Stimulated activated CD4-positive, alpha-beta T cell treated with anti-CD3 and anti-CD28 coated beads, Interleukin-1b, Interleukin-23, amount 100 ng/mL, for 24 hours (primary cell): ENCODE measurements at regions not wholly inside any gene's neighbourhood (a gene's known extent, or its start where the extent isn't known, plus 50 kb on each side); places are given as distances from the start of the nearest gene placed in this dataset.

Experiments used
- DNase-seq, 4 experiments: peaks; one replicate each; pipeline ENCODE4 v3.0.0-alpha.2; 2020; ENCODE audit warnings: low read depth in 4 of 4, low spot score in 1 of 4

- DNase-seq: no peak
Observed at GRCh38 chr15:79656151-79657000, 224.2 kb downstream of the MINAR1 start.

DNA sequence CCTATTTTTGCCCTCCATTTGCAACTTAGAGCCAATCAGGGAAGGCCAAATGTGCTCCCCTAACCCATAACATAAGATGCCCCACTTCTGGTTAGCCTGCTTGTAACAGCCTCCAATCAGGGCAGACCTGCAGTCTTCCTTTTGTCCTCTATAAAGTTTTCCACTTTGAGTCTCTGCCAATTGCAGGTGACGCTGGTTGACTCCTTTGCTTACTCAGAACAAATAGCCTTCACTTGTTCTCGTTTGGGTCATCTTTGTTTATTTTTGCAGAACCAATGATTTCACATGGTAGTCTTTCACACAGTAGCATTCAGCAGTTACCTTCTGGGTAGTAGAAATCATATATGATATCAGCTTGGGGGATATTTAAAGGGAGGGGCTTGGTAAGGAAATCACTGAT is 225.6 kb downstream of the MINAR1 start:
- DNase-seq: no peak

- DNase-seq: no peak
Observed at GRCh38 chr15:79659691-79660090, 227.6 kb downstream of the MINAR1 start.

DNA sequence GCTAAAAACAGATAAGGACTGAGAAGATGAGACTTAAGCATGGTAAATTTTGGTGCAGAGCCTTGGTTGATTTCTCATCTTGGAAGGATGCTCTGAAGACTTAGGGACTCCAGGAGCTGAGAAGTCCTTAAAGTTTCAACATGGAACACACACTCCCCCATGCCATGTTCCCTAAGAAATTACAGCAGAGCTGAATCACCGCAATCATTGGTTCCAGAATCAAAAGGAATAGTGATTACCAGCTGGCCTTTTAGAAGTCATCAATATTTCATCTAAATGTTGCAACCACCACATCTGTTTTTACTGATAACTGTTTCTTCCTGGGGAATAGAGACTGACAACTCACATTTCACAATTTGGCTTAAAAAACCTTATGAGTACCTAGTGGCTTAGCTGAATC is 229.3 kb downstream of the MINAR1 start:
- no peak for DNase-seq

DNA sequence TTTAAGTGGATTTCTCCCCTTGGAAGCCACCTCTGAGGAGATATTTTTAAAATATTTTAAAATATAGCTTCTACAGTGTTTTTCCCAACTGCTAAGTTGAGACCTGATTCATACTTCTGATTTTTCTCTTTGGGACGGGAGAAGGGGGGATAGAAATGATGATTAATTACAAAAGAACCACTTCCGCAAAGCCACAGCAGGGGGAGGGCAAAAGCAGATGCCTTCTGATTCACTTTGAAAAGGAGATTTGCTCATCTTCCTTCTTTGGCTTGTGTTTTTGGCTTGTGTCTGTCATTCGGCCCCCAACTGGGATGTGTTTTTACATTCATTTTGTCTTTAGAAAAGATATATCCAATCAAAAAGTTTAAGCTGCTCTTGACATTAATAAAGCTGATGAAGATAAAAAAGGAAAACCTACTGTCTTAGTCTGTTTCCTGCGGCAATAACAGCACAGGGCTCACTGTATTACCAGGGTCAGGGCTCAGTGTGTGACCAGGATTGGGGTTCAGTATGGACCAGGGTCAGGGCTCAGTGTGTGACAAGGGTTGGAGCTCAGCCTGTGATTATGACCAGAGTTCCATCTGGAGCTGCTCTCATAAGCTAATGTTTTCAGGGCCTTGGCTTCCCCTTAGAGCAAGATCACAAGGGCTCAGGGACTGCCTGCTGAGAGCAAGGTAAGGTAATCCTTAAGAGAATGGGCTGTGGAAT is 223.2 kb downstream of the MTHFS start:
- DNase-seq: no peak

DNA sequence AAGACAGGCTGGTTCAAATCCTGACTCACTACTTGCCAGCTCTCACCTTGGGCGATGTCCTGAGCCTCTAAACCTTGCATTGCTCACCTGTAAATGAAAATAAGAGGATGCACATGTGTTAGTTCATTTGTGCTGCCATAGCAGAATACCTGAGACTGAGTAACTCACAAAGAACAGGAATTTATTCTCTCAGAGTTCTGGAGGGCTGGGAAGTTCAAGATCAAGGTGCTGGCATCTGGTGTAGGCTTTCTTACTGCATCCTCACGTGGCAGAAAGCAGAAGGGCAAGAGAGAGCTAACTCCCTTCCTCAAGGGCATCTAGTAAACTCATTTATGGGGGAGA is 222.7 kb downstream of the MTHFS start:
- DNase-seq: no peak

DNA sequence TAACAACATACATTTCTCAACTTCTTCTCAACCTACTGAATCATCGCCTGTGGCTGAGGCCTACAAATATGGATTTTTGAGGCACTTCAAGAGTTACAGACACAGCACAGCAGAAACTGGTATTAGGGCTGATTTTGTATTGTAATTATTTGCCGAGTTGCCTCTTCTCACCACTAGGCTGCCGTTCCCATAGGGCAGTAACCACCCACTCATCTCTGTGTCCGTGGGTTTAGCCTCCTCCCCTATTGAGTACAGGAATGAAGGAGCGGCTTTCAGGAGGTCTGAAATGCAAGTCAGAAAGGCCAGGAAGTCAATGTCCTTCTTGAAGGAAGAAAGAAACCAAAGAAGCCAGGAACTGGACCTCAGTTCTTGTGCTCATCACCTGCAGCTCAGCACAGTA is 220.8 kb downstream of the MTHFS start:
- DNase-seq: no peak

GRCh38 chr15:79676621-79677020 is 220.2 kb downstream of the MTHFS start:
- no peak for DNase-seq

DNA sequence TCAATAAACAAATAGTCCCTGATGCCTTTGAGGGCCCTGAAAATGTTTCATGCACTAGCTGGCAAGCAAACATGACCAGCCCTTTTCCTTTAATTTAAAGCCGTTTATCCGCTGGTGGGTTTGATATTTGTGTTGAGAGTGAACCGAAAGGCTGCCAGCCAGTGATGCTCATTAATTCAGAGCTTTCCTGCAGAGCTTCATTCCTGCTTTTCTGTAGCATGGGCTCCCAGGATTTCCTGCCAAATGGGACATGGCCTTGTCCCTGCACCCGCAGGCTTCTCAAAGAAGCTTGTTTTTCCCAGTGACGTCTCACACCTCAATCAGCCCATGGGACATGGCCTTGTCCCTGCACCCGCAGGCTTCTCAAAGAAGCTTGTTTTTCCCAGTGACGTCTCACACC is 219.6 kb downstream of the MTHFS start:
- no peak for DNase-seq

- DNase-seq: no peak
Observed at GRCh38 chr15:79678032-79678701, 218.6 kb downstream of the MTHFS start.

DNA sequence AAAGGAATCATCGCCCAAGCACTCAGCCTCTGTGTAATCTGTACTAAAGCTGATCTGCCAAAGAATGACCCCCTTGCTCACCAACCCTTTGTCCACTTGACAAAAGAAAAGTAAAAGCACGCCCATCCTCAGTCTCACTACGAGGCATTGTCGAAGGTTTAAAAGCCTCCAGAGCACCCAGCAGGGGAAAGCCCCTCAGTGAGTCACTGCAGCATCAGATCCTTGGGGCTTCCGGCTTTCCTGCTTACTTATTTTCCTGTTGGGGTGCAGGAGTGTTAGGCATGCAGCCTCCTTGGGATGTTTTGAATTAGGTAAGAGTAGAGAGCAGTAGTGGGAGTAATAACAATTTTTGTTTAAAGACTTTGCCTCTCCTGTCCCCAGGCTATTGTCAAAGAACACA is 216.1 kb downstream of the MTHFS start:
- DNase-seq: no peak

DNA sequence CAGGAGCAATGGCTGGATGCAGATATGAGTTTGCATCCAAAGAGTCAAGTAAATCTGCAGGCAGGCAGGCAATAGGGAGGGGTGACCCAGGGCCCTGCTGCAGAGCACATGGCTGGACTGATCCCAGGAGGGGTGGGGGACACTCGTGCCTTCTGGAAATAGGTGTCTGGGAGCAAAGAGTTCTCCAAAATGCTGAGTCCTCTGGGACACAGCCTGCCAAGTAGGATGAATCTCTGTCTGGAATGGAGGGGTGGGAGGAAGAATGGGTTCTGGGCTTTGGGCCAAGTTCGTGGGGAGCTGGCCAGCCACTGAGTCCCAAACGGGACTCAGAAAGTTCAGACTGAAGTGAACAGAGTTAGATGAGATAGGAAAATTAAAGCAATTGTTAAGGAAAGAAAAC is 214.5 kb downstream of the MTHFS start:
- DNase-seq: no peak

DNA sequence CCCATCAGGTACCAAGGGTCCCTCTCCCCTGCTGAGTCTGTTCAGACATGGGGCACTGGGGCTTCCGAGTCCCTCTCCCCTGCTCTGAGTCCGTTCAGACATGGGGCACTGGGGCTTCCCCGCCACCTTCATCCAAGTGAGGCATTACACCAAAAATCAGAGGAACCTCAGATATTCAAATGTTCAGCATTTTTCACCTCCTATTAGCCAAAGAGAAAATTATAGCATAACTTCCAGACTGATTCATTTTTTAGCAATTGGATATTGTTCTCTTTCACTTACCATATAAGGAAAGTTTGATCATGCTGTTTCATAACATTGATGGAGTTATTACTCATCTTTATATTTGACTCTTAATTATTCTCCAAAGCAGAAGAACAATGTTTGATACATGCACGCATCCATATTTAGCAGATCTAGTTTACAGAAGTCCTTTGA is 213.9 kb downstream of the MTHFS start:
- no peak for DNase-seq

- no peak for DNase-seq
Observed at GRCh38 chr15:79689030-79689429, 207.8 kb downstream of the MTHFS start.

- no peak for DNase-seq
Observed at GRCh38 chr15:79700951-79701480, 195.8 kb downstream of the MTHFS start.

GRCh38 chr15:79702621-79703020 is 194.2 kb downstream of the MTHFS start:
- no peak for DNase-seq

DNA sequence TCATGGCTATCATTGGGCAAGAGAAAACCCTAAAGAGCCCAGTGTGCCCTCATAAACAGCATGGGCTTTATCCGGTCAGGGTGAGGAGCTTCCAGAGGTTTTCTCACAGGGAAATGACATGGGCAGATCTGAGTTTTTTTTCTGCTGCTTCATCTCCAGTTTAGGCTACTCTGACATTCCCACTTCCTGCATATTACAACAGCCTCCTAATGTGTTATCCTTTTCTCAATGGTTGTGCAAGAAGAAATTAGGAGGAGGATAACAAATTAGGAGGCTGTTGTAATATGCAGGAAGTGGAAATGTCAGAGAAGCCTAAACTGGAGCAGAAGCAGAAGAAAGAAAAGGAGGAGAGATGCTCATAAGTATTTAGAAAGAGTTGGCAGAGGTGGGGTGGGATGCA is 175.6 kb downstream of the MTHFS start:
- DNase-seq: no peak

DNA sequence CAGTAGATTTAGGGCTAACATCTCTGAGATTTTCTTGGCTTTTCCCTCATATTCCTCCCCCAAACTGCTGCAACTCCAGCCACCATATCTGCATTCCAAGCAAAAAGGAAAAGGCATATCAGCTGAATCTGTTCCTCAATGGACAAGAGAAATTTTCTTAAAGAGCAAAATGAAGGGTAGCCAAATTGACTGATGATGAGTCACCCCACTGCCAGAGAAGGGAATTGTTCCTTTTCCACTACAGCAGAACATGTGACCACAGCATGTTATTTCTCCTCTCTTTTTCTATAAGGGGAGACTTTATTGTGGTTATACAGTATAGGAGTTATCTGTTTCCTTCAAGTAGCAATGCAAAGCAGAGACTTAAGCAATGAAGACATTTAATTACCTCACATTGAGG is 172.5 kb downstream of the MTHFS start:
- no peak for DNase-seq

- DNase-seq: no peak
Observed at GRCh38 chr15:79724804-79725203, 172.0 kb downstream of the MTHFS start.

DNA sequence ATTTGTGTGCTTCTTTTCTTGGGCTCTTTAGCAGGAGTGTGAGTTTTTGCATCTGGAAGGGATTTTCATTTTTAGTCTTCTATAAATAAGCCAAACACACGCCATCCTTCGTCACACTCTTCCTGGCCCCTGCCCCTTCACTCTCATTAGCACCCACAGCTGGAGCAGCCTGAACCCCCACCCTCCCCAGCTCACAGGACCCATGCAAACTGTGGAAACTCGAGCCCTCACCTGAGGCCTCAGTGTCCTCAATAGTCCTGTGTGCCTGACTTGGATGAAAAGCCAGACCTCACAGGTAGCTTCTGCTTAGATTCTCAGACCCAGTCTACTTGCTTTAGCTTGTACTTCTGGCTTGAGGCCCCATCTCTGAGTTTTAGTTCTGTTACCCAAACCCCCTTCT is 167.9 kb downstream of the MTHFS start:
- no peak for DNase-seq

DNA sequence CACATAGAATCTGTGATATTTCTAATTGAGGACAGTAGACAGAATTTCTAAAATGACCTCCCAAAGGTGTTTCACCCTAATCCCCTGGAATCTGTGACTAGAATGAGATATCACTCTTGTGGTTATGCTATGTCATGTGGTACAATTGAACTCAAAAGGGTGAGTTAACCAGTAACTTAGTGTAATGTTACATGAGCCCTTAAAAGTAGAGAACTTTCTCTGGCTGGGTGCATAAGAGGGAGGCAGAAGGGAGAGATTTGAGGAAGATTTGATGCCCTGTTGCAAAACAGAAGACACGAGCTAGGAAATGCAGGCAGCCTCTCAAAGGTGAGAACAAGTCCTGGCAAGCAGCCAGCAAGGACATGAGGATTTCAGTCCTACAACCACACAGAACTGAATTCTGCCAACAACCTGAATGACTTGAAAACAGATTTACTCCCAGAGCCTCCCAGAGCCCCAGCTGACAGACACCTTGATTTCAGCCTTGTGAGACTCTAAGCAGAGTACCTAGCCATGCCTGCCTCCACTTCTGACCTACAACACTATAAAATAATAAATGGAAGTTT is 160.3 kb downstream of the MTHFS start:
- no peak for DNase-seq

DNA sequence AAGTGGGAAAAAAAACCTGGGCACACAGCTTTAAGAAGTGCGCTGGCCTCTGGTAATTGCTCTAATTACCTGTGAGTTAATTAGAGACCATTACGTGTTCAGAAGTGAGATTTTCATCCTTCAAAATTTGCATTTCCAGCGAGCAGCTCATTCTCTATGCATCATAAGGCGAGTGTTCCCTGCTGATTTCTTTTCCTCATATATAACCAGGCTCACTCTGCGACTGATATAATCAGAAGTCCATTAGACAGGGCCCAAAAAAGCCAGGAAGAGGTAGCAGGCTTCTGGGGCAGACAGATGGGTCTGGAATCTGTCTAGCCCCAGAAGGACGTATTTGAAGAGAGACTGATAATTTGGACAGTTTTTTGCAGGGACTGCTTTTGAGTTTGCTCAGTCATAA is 158.7 kb downstream of the MTHFS start:
- DNase-seq: no peak
